DMS114 treated with DMSO at 0.1 percent for 48 hours (cell line): ENCODE measurements at regions not wholly inside any gene's neighbourhood (a gene's known extent, or its start where the extent isn't known, plus 50 kb on each side); places are given as distances from the start of the nearest gene placed in this dataset.

Source experiments
- DNase-seq: peaks from one replicate; lab custom pipeline; 2025; ENCODE audit not compliant: unreplicated experiment; lab: John Stamatoyannopoulos, UW

GRCh38 chr14:78071016-78071549 is 99.1 kb upstream of the NRXN3 start:
- no peak for DNase-seq

DNA sequence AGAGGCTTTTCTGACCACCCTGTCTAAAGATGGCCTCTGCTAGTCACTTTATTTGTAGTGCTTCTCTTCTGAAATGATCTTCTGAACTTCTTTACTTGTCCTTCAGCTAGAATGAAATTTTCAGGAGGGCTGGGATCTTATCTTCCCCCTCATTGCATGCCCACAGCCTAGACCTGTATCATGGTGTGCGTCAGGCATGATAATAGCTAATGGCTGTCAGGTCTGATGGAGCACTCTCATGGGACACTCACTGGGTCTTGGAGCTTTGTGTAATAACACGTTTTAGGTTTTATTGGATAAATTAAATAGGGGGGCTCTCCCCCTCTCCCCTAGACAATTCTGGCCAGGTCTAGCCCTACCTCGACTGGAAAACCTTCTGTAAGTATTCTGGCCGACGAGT is 97.1 kb upstream of the NRXN3 start:
- no peak for DNase-seq

- DNase-seq = no peak
These were observed 95.6 kb upstream of the NRXN3 start for GRCh38 chr14:78074561-78074960.

DNA sequence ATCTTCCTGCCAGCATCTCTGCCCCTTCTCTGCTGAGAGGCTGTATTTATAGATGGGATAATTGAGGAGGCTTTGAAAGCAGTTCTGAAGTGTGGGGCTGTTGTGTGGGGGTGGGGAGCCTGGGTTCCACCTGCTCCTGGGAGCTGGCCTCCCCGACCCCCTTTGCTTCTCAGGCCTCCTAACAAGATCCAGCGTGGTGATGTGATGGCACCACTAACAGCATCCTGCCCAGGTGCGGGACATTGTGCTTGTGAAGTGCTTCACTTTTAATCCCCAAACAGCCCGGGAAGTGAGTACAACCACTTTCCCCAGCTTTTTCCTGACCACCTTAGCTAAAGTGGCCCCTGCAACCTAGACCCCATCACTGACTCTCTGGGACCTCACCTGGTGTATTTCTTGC is 95.1 kb upstream of the NRXN3 start:
- no peak for DNase-seq

GRCh38 chr14:78075555-78076277 is 94.5 kb upstream of the NRXN3 start:
- no peak for DNase-seq

DNA sequence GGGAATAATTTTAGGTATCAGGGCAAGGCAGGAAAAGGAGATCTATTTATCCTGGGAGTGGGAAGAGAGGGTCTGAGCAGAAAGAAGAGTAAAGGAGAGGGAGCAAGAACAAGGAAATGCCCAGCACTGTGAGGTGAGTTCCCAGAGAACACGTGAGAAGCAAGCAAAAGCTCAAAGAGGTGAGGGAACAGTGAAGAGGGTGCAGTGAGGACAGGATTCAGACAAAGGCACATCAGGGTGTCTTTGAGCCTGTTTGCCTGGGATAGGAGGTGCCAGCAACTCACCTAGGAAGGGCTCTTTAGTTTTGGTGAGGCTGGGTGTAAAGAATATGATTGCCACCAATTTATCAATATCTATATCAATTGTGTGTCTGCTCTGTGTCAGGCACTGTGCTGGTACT is 88.9 kb upstream of the NRXN3 start:
- DNase-seq = no peak

DNA sequence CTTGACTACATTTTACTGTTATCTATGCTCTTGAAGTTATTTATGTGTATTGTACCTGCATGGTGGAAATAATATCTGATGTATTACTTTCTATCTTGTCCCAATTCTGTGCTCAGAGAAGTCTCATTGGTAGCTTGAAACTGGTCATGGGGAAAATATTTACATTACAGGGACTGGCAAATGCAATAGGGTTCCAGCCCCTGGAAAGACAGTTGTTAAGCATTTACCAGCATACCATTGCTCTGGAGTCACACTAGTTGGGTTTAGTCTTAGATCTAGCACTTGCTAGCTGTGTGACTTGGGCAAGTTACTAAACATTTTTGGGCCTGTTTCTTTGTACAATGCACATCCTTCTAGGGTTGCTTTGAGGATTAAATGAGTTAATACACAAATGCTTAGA is 86.3 kb upstream of the NRXN3 start:
- no peak for DNase-seq

GRCh38 chr14:78086342-78086741 is 83.8 kb upstream of the NRXN3 start:
- no peak for DNase-seq

- no peak for DNase-seq
These were observed 81.3 kb upstream of the NRXN3 start for GRCh38 chr14:78088916-78089315.

DNA sequence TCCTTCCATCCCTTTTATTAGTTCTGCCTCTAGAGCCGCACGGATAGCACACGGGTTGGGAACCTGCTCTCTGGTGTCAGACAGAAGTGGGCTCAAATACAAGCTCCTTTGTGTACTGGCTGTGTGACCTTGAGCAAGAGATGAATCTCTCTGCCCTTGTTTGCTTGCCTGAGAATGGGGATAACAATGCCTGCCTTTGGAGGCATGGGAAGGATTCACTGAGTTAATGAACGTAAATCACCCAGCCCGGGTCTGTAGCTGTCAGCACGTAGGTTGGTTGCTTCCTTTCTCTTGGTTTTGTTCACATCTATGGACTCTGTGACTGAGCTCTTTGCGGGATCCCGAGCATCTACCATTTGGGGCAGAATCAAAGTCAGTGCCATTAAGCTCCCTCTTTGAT is 79.3 kb upstream of the NRXN3 start:
- no peak for DNase-seq

GRCh38 chr14:78091361-78091760 is 78.8 kb upstream of the NRXN3 start:
- no peak for DNase-seq

GRCh38 chr14:78092040-78092439 is 78.1 kb upstream of the NRXN3 start:
- DNase-seq = no peak

DNA sequence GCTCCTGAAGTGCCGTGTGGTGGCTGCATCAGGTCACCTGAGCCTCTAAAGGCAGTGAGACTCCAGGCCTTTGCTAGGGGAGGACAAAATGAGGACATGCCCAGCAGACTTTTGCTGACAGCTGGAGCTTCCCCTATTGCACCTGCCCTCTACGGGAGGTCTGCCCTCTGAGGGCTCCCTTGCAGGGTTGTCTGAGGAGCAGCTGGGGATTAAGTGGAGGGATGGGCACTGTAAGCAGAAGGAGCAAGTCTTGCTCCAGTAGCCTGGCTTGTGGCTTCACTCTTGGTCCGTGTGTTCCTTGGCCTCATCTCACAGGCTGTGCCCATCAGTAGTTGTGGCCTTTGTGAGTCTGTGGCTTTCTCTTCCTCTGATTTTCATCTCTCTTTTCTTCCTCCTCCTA is 66.9 kb upstream of the NRXN3 start:
- DNase-seq = no peak

- DNase-seq = no peak
These were observed 66.0 kb upstream of the NRXN3 start for GRCh38 chr14:78104160-78104559.

GRCh38 chr14:78104655-78105054 is 65.5 kb upstream of the NRXN3 start:
- no peak for DNase-seq

DNA sequence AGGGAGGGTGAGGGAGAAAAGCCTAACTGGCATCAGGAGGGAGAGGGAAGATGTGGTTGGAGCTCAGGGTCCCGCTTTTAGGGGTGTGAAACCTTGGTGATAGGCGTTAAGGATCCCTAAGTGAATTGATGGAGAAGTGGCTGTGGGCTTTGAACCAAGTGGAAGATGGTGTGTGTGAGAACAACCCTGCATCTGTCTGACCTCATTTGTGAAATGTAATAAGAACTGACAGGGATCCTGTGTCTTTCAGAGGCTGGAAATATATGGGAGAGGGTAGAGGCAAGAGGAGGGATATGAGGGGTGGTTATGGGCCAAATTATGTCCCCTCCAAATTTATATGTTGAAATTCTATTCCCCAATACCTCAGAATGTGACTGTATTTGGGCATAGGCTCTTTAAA is 63.8 kb upstream of the NRXN3 start:
- no peak for DNase-seq

GRCh38 chr14:78107166-78107565 is 63.0 kb upstream of the NRXN3 start:
- no peak for DNase-seq

GRCh38 chr14:78119440-78119839 is 50.7 kb upstream of the NRXN3 start:
- no peak for DNase-seq
